Endothelial cell of umbilical vein (primary cell): ENCODE measurements at regions not wholly inside any gene's neighbourhood (a gene's known extent, or its start where the extent isn't known, plus 50 kb on each side); places are given as distances from the start of the nearest gene placed in this dataset.

ENCODE experiments used
- BruUV-seq: library from RNA; stranded (reverse); fragments of 400-500 nt; replicated peaks from 2 replicates; lab custom pipeline; 2021; lab: Mats Ljungman, UMichigan
- CTCF ChIA-PET: fragments of 300-600, 350-600 bp; sonication (Branson Sonifier 250); formaldehyde crosslinking; loops from one replicate; lab custom pipeline; 2021; ENCODE audit warnings: antibody characterized with exemption, inconsistent platforms; lab: Charles Lee
- POLR2A ChIA-PET: fragments of 300-600, 350-600 bp; sonication (Branson Sonifier 250); formaldehyde crosslinking; loops from one replicate; lab custom pipeline; 2021; ENCODE audit warnings: antibody characterized with exemption, inconsistent platforms; lab: Charles Lee
- DNase-seq: peaks from one replicate; pipeline ENCODE4 v3.0.0-alpha.2; 2011; ENCODE audit warnings: low read depth, low spot score
- FAIRE-seq: peaks from 2 replicates; lab custom pipeline; 2011; peaks lifted over from hg19 to GRCh38; lab: Jason Lieb, UNC
- H2AFZ ChIP-seq: 2 replicates; pipeline ENCODE4 v1.6.0; 2012; ENCODE audit warnings: low read depth, low read length, control low read depth, inconsistent platforms
- H3K27ac ChIP-seq: 2 replicates; pipeline ENCODE4 v1.5.1; 2011; ENCODE audit warnings: low read depth, mild to moderate bottlenecking, control low read depth, low read length, moderate library complexity; ENCODE audit not compliant: insufficient read depth
- H3K27me3 ChIP-seq, 2 experiments: 2 replicates each; pipeline versions ENCODE4 v1.6.0 to v1.6.1; 2011; ENCODE audit warnings: low read length in 2 of 2, mixed read lengths in 1 of 2; ENCODE audit not compliant: control insufficient read depth in 2 of 2, insufficient read depth in 2 of 2
- H3K36me3 ChIP-seq, 2 experiments: 2 replicates in 1 of 2; 3 replicates in 1 of 2; pipeline ENCODE4 v1.5.1; 2011; ENCODE audit warnings: low read length in 2 of 2, mild to moderate bottlenecking in 1 of 2, moderate library complexity in 1 of 2; ENCODE audit not compliant: control insufficient read depth in 2 of 2, insufficient read depth in 2 of 2; ENCODE audit errors: extremely low read depth in 1 of 2
- H3K4me1 ChIP-seq: 3 replicates; pipeline ENCODE4 v1.5.1; 2011; ENCODE audit warnings: mild to moderate bottlenecking, low read length; ENCODE audit not compliant: control insufficient read depth, insufficient read depth; ENCODE audit errors: extremely low read depth
- H3K4me2 ChIP-seq: 2 replicates; pipeline ENCODE4 v1.6.1; 2011; ENCODE audit warnings: low read length, control low read depth, mixed read lengths; ENCODE audit not compliant: insufficient read depth
- H3K4me3 ChIP-seq, 3 experiments: fragments of 200-600 bp in 1 of 3; sonication (generic), shearing (Covaris generic) in 1 of 3; replicated peaks in 1 of 3; 2 replicates each; pipeline ENCODE4 v1.5.1; 2011 to 2016; ENCODE audit warnings: control low read depth in 3 of 3, low read length in 3 of 3, mild to moderate bottlenecking in 2 of 3, inconsistent platforms in 1 of 3, low read depth in 1 of 3, moderate library complexity in 1 of 3; ENCODE audit not compliant: insufficient read depth in 1 of 3
- H3K79me2 ChIP-seq: 2 replicates; pipeline ENCODE4 v1.6.0; 2012; ENCODE audit warnings: low read length, inconsistent platforms; ENCODE audit not compliant: control insufficient read depth, insufficient read depth
- H3K9ac ChIP-seq: replicated peaks from 2 replicates; pipeline ENCODE3; 2011; ENCODE audit warnings: low read length, control low read depth; ENCODE audit not compliant: insufficient read depth; ENCODE audit errors: extremely low read depth
- H3K9me1 ChIP-seq: replicated peaks from 3 replicates; pipeline ENCODE4 v1.6.0; 2011; ENCODE audit warnings: mild to moderate bottlenecking, low read length; ENCODE audit not compliant: control insufficient read depth, insufficient read depth; ENCODE audit errors: extremely low read depth
- H3K9me3 ChIP-seq: replicated peaks from 2 replicates; pipeline ENCODE4 v1.5.1; 2012; ENCODE audit warnings: low read length, inconsistent platforms; ENCODE audit not compliant: control insufficient read depth, insufficient read depth
- H4K20me1 ChIP-seq: replicated peaks from 2 replicates; pipeline ENCODE3; 2011; ENCODE audit warnings: mild to moderate bottlenecking, low read length; ENCODE audit not compliant: control insufficient read depth, insufficient read depth; ENCODE audit errors: extremely low read depth
- EZH2 ChIP-seq: IDR thresholded peaks from 2 replicates; pipeline ENCODE4 v1.6.1; 2012; ENCODE audit warnings: borderline replicate concordance, low read depth, mild to moderate bottlenecking, moderate library complexity, low read length, inconsistent platforms; ENCODE audit not compliant: severe bottlenecking
- FOS ChIP-seq: IDR thresholded peaks from 2 replicates; pipeline ENCODE4 v1.6.1; 2011; ENCODE audit warnings: mild to moderate bottlenecking, low read length, moderate library complexity, borderline replicate concordance; ENCODE audit not compliant: insufficient read depth
- JUN ChIP-seq: IDR thresholded peaks from 2 replicates; pipeline ENCODE4 v1.6.1; 2011; ENCODE audit warnings: borderline replicate concordance, low read depth; ENCODE audit not compliant: insufficient read length, insufficient read depth
- MAX ChIP-seq: IDR thresholded peaks from 2 replicates; pipeline ENCODE4 v1.6.1; 2011; ENCODE audit not compliant: insufficient read depth, insufficient read length
- POLR2AphosphoS5 ChIP-seq: IDR thresholded peaks from 2 replicates; pipeline ENCODE4 v1.6.1; 2012; ENCODE audit warnings: low read depth, mild to moderate bottlenecking, control low read depth, low read length, moderate library complexity; ENCODE audit not compliant: insufficient read depth
- dilution Hi-C: fragments of 300-500 bp; cut with MboI; formaldehyde crosslinking; loops from one replicate; pipeline ENCODE4 v1.15.0; 2019; ENCODE audit warnings: low sequenced_read_pairs; ENCODE audit not compliant: extremely low pct_ligation_motif_present
- intact Hi-C: fragments of 100-400 bp; cut with micrococcal nuclease; formaldehyde crosslinking; loops from one replicate; pipeline ENCODE4 v1.10.0; 2022
- TF ChIP-seq, protein P1 (sequence below), 2 donors: IDR thresholded peaks; 1 replicate in 1 of 2; 2 replicates in 1 of 2; pipeline ENCODE4 v1.5.1; 2011; ENCODE audit warnings: low read length in 2 of 2, mild to moderate bottlenecking in 2 of 2, moderate library complexity in 2 of 2, control low read depth in 1 of 2, inconsistent platforms in 1 of 2, low read depth in 1 of 2; ENCODE audit not compliant: insufficient read depth in 1 of 2; ENCODE audit errors: extremely low read depth in 1 of 2

DNA sequence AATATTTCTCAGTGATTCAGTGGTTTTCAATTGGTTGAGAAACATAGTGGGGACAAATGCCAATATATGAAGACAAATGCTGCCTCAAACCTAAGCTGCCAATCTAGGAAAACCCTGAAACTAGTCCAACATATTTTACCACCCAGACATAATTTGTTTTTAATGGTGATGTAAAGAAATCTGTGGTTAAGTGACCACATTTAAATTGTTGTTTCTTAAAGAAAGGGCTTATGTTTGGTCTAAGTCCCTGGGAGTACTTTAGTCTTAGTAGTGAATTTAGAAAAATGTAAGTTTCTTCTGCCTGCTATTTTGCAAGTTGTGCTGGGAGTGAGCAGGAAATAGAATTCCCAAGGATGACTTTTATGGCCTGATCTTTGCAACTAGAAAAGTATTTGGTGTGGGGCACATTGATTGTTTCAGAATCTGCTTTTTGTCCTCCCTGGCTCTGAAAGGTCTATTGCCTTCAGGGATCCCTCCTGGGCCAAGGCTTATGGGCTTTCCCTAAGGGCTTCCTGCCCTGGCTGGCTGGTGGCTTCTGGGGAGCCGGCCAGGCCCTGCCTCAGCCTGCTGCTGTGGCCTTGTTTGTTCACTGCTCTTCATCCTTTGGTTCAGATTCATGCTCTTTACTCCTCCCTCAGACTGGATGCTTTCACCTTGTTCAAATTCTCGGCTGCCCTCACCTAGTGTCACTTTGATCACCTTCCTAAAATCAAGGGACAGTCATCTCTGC, 169.8 kb upstream of the JADE1 start:
- dilution Hi-C loops (no loop called here), intact Hi-C loops (no loop called here)
- Histone ChIP-seq H3K9ac (no peak overlapping the region), H3K27me3 (no peaks in the 10 kb centered on the region), H3K4me3 (no peak overlapping the region), H3K4me2 (no peak overlapping the region), H3K4me1 (no peaks in the 10 kb centered on the region), H3K9me1 (no peaks in the 10 kb centered on the region), H2AFZ (no peak overlapping the region), H3K9me3 (no peaks in the 10 kb centered on the region), H3K27ac (no peak overlapping the region), H3K36me3 (no peaks in the 10 kb centered on the region), H3K79me2 (no peaks in the 10 kb centered on the region), H4K20me1 (no peaks in the 10 kb centered on the region)
- BruUV-seq, result no TSS peak
- ChIA-PET CTCF (no interaction called here), POLR2A (no interaction called here)
- no peak for TF ChIP-seq EZH2
- TF ChIP-seq, protein P1, sequence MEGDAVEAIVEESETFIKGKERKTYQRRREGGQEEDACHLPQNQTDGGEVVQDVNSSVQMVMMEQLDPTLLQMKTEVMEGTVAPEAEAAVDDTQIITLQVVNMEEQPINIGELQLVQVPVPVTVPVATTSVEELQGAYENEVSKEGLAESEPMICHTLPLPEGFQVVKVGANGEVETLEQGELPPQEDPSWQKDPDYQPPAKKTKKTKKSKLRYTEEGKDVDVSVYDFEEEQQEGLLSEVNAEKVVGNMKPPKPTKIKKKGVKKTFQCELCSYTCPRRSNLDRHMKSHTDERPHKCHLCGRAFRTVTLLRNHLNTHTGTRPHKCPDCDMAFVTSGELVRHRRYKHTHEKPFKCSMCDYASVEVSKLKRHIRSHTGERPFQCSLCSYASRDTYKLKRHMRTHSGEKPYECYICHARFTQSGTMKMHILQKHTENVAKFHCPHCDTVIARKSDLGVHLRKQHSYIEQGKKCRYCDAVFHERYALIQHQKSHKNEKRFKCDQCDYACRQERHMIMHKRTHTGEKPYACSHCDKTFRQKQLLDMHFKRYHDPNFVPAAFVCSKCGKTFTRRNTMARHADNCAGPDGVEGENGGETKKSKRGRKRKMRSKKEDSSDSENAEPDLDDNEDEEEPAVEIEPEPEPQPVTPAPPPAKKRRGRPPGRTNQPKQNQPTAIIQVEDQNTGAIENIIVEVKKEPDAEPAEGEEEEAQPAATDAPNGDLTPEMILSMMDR (IDR thresholded peaks at IDR 0.05; ENCODE audit: extremely low read depth in 1 of 2, insufficient read depth in 1 of 2, low read depth in 1 of 2, low read length in 2 of 2), result no peak
- no peak for TF ChIP-seq JUN
- TF ChIP-seq FOS, result no peak
- TF ChIP-seq POLR2AphosphoS5, result no peak
- no peak for TF ChIP-seq MAX
- no peak for DNase-seq
- FAIRE-seq, result no peak
